ENCODE measurements at regions not wholly inside any gene's neighbourhood (a gene's known extent, or its start where the extent isn't known, plus 50 kb on each side); places are given as distances from the start of the nearest gene placed in this dataset.

DNA sequence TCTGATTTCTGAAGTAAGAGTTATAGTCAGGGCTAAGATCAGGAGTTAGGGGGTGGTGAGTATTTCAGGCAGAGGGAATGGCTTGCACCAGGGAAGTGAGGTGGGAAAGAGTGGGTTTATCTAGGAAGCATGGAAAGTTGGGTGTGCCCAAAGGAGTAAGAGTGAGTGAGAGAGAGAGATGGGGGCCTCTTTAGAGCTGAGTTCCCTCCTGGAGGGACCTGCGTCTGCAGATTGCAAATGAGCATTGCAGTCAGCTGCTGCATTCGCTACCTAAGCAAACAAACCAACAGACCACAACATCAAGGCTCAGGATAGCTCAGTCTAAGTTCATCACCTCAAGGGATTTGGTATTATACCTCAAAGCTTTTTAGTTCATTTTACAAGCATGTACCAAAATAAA, 405.8 kb downstream of the FGF9 start:
- no peak for TF ChIP-seq CTCF (conservative IDR thresholded peaks at IDR 0.05; ENCODE audit: low read depth, low read length)
- no peak for DNase-seq (ENCODE audit: low read depth)
- no peak overlapping the region for H3K4me3 ChIP-seq (ENCODE audit: low read length)

- H3K4me3 ChIP-seq (ENCODE audit: low read length) = no peak overlapping the region
- TF ChIP-seq CTCF (conservative IDR thresholded peaks at IDR 0.05; ENCODE audit: low read depth, low read length) = no peak
- DNase-seq (ENCODE audit: low read depth) = no peak
Observed at GRCh38 chr13:22077205-22077683, 406.4 kb downstream of the FGF9 start.

- DNase-seq (ENCODE audit: low read depth) = no peak
- H3K4me3 ChIP-seq (ENCODE audit: low read length) = no peak overlapping the region
- TF ChIP-seq CTCF (conservative IDR thresholded peaks at IDR 0.05; ENCODE audit: low read depth, low read length) = no peak
Observed at GRCh38 chr13:22077764-22078163, 406.9 kb downstream of the FGF9 start.

- no peak overlapping the region for H3K4me3 ChIP-seq (ENCODE audit: low read length)
- TF ChIP-seq CTCF (conservative IDR thresholded peaks at IDR 0.05; ENCODE audit: low read depth, low read length) = no peak
- DNase-seq (ENCODE audit: low read depth) = no peak
Observed at GRCh38 chr13:22079961-22080360, 409.1 kb downstream of the FGF9 start.

GRCh38 chr13:22080832-22081231, 410.0 kb downstream of the FGF9 start:
- H3K4me3 ChIP-seq (ENCODE audit: low read length) = no peak overlapping the region
- no peak for DNase-seq (ENCODE audit: low read depth)
- no peak for TF ChIP-seq CTCF (conservative IDR thresholded peaks at IDR 0.05; ENCODE audit: low read depth, low read length)

GRCh38 chr13:22081430-22081829, 410.6 kb downstream of the FGF9 start:
- no peak for DNase-seq (ENCODE audit: low read depth)
- H3K4me3 ChIP-seq (ENCODE audit: low read length) = no peak overlapping the region
- TF ChIP-seq CTCF (conservative IDR thresholded peaks at IDR 0.05; ENCODE audit: low read depth, low read length) = no peak

DNA sequence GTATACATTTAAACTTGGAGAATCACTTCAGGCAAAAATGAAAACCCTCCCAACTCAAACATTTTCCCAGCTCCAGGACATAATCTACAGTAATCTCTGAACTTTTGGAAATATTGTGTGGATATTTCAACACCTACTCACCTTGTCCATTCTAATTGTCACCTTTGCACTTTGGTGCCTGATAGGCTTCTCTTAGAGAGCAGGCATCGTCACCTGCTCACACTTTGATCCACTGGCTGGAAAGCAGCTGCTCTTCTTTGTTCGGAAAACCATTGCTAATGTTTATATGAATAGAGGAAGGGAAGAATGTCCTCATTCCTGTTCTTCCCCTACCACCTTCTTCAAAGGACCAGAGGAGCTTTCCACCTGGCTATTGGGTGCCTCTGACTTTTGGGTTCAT, 411.2 kb downstream of the FGF9 start:
- no peak for TF ChIP-seq CTCF (conservative IDR thresholded peaks at IDR 0.05; ENCODE audit: low read depth, low read length)
- no peak for DNase-seq (ENCODE audit: low read depth)
- H3K4me3 ChIP-seq (ENCODE audit: low read length) = no peak overlapping the region

Data from retinal pigment epithelial cell (primary cell).